ENCODE measurements at regions not wholly inside any gene's neighbourhood (a gene's known extent, or its start where the extent isn't known, plus 50 kb on each side); places are given as distances from the start of the nearest gene placed in this dataset.

DNA sequence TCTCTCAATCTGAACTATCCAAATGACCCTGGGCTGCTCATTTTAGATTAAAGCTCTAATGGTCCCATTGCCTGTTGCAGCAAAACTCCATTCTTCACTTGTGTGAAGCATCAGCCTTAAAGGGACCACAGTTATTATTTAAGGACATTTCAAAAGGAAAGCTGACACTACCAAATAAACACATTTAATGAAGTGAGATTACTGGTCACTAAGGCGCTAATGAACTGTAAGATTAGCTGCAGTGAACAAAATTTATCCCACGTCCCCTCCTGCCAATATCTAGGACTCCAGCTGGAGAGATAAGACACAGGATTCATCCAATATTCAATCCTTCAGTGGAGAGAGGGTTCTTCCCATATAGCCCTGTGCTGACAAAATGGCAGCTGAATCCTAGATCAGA lies 1029.2 kb upstream of the SEL1L start:
- no peak for TF ChIP-seq SP1 (IDR thresholded peaks at IDR 0.05)
- no peak for TF ChIP-seq ELF4 (IDR thresholded peaks at IDR 0.05)
- ChIA-PET CTCF (no interaction called here), POLR2A (no interaction called here)
- no peak for DNase-seq (ENCODE audit: extremely low spot score)

DNA sequence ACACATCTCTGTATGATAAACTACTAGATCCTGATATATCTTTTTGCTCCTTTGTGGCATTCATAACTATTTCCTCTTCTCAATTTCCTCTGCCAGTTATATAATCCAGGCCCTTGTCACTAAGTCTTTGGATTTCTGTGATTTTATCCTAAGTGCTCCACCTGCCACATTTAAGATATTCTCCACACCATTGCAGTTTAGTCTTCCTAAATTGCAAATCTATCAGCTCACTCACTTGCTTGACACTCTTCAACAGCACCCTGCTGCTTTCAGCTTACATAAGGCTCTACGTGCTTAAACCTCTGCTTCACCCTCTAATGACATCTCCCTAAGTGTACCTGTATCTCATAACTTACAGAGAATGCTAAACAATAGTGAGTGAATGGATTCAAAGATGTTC lies 1032.2 kb upstream of the SEL1L start:
- CTCF ChIA-PET, result no interaction called here
- TF ChIP-seq TARDBP (IDR thresholded peaks at IDR 0.05) (no peak), LEF1 (IDR thresholded peaks at IDR 0.05; ENCODE audit: borderline replicate concordance) (no peak), ELF4 (IDR thresholded peaks at IDR 0.05) (no peak), BHLHE40 (IDR thresholded peaks at IDR 0.05; ENCODE audit: borderline replicate concordance) (no peak), ZNF384 (IDR thresholded peaks at IDR 0.05) (no peak), FOXK2 (IDR thresholded peaks at IDR 0.05) (no peak), NFRKB (IDR thresholded peaks at IDR 0.05) (no peak), SP1 (IDR thresholded peaks at IDR 0.05) (no peak), ARNT (IDR thresholded peaks at IDR 0.05) (no peak), CTBP1 (IDR thresholded peaks at IDR 0.05; ENCODE audit: borderline replicate concordance) (no peak), FOXM1 (IDR thresholded peaks at IDR 0.05; ENCODE audit: borderline replicate concordance) (no peak), L3MBTL2 (conservative IDR thresholded peaks at IDR 0.05) (no peak), FOXA1 (IDR thresholded peaks at IDR 0.05) (no peak), SUZ12 (IDR thresholded peaks at IDR 0.05) (no peak), HDGF (IDR thresholded peaks at IDR 0.05; ENCODE audit: borderline replicate concordance) (no peak)
- TF ChIP-seq, protein P1, sequence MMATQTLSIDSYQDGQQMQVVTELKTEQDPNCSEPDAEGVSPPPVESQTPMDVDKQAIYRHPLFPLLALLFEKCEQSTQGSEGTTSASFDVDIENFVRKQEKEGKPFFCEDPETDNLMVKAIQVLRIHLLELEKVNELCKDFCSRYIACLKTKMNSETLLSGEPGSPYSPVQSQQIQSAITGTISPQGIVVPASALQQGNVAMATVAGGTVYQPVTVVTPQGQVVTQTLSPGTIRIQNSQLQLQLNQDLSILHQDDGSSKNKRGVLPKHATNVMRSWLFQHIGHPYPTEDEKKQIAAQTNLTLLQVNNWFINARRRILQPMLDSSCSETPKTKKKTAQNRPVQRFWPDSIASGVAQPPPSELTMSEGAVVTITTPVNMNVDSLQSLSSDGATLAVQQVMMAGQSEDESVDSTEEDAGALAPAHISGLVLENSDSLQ (IDR thresholded peaks at IDR 0.05), result no peak
- DNase-seq (ENCODE audit: extremely low spot score), result no peak
- POLR2A ChIA-PET, result no interaction called here

DNA sequence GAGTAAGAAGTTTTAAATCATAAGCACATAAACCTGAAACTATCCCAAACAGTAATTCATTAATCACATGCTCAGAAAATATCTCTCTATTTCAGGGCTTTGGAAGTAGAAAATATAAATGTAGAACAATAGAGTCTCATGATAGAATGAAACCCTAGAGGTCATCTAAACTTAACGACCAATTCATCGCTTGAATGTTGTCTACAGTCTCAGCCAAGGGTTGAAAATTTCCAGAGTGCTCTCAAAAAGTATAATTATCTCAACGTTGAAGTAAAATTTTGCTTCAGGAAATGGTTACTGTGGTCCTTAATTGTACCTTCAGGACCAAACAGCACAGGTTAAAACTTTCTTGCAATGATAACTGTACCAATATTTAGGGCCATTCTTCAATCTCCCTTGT lies 1053.6 kb upstream of the SEL1L start:
- POLR2A ChIA-PET, result no interaction called here
- DNase-seq (ENCODE audit: extremely low spot score), result no peak
- CTCF ChIA-PET, result no interaction called here
- no peak for TF ChIP-seq LEF1 (IDR thresholded peaks at IDR 0.05; ENCODE audit: borderline replicate concordance)
- no peak for TF ChIP-seq SUZ12 (IDR thresholded peaks at IDR 0.05)
- no peak for TF ChIP-seq NFRKB (IDR thresholded peaks at IDR 0.05)
- no peak for TF ChIP-seq FOXM1 (IDR thresholded peaks at IDR 0.05; ENCODE audit: borderline replicate concordance)
- TF ChIP-seq BHLHE40 (IDR thresholded peaks at IDR 0.05; ENCODE audit: borderline replicate concordance), result no peak
- TF ChIP-seq FOXK2 (IDR thresholded peaks at IDR 0.05), result no peak
- TF ChIP-seq SP1 (IDR thresholded peaks at IDR 0.05), result no peak
- no peak for TF ChIP-seq CTBP1 (IDR thresholded peaks at IDR 0.05; ENCODE audit: borderline replicate concordance)
- no peak for TF ChIP-seq ELF4 (IDR thresholded peaks at IDR 0.05)
- no peak for TF ChIP-seq ARNT (IDR thresholded peaks at IDR 0.05)
- TF ChIP-seq TARDBP (IDR thresholded peaks at IDR 0.05), result no peak
- no peak for TF ChIP-seq HDGF (IDR thresholded peaks at IDR 0.05; ENCODE audit: borderline replicate concordance)
- TF ChIP-seq, protein P1 (IDR thresholded peaks at IDR 0.05), result no peak
- TF ChIP-seq FOXA1 (IDR thresholded peaks at IDR 0.05), result no peak
- no peak for TF ChIP-seq L3MBTL2 (conservative IDR thresholded peaks at IDR 0.05)
- TF ChIP-seq ZNF384 (IDR thresholded peaks at IDR 0.05), result no peak

DNA sequence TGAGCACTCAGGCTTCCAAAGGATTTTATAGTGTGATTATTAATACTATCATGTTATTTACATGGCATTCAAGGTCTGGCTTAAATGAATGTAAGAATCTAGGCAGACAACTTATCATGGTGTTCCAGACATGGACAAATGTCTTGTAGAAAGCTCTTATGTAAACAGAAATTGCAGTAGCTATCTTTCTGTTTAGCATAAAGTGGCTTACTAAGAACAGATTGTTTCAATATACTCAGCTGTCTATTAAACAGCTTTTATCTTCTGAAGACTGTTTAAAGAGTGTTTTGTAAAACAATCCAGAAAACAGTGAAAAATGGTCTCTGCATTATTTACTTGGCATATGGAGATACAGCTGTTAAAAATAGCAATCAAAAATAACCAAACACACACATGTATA lies 1061.8 kb upstream of the SEL1L start:
- ChIA-PET POLR2A (no interaction called here), CTCF (no interaction called here)
- TF ChIP-seq, protein P1 (IDR thresholded peaks at IDR 0.05), result no peak
- TF ChIP-seq CTBP1 (IDR thresholded peaks at IDR 0.05; ENCODE audit: borderline replicate concordance), result no peak
- DNase-seq (ENCODE audit: extremely low spot score), result no peak

DNA sequence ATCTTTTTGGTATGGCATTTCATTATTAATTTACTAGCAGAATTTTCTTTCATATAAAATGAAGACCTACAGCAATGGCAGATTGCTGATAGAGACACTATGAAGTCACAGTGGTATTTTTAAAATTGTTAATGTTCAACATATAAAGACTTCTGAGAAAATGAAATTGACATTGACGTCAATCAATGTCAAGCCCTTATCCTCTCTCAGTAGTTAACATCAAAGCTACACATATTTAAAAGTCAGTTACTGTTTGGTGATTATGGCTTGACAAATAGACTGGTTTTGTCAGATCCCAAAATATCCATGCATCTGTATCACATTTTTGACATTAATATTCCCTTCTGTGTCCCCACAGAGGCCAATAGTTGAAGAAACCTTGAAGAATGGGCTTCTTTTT lies 1069.1 kb upstream of the SEL1L start:
- ChIA-PET CTCF (no interaction called here), POLR2A (no interaction called here)
- no peak for TF ChIP-seq HDGF (IDR thresholded peaks at IDR 0.05; ENCODE audit: borderline replicate concordance)
- TF ChIP-seq, protein P1 (IDR thresholded peaks at IDR 0.05), result no peak
- TF ChIP-seq NFRKB (IDR thresholded peaks at IDR 0.05), result no peak
- TF ChIP-seq FOXK2 (IDR thresholded peaks at IDR 0.05), result no peak
- no peak for TF ChIP-seq SP1 (IDR thresholded peaks at IDR 0.05)
- DNase-seq (ENCODE audit: extremely low spot score), result no peak

DNA sequence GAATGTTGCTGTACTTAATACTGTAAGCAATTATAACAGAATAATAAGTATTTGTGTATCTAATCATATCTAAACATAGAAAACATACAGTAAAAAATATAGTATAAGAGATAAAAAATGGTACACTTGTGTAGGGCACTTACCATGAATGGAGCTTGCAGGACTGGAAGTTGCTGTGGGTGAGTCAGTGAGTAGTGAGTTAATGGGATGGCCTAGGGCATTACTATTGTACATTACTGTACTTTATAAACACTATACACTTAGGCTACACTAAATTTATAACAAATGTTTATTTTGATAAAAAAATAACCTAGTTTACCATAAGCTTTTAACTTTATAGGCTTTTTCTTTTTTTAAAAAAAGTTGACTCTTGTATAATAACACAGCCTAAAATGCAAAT lies 1071.2 kb upstream of the SEL1L start:
- DNase-seq (ENCODE audit: extremely low spot score), result no peak
- ChIA-PET POLR2A (no interaction called here), CTCF (no interaction called here)
- TF ChIP-seq, protein P1 (IDR thresholded peaks at IDR 0.05), result no peak
- no peak for TF ChIP-seq FOXM1 (IDR thresholded peaks at IDR 0.05; ENCODE audit: borderline replicate concordance)
- no peak for TF ChIP-seq SUZ12 (IDR thresholded peaks at IDR 0.05)
- no peak for TF ChIP-seq NFRKB (IDR thresholded peaks at IDR 0.05)
- TF ChIP-seq FOXA1 (IDR thresholded peaks at IDR 0.05), result no peak
- TF ChIP-seq ELF4 (IDR thresholded peaks at IDR 0.05), result no peak
- TF ChIP-seq HDGF (IDR thresholded peaks at IDR 0.05; ENCODE audit: borderline replicate concordance), result no peak
- no peak for TF ChIP-seq TARDBP (IDR thresholded peaks at IDR 0.05)
